Heart left ventricle (tissue), 13 donors: ENCODE measurements at regions not wholly inside any gene's neighbourhood (a gene's known extent, or its start where the extent isn't known, plus 50 kb on each side); places are given as distances from the start of the nearest gene placed in this dataset.

Experiments used
- POLR2A ChIP-seq, 2 donors: fragments of 450-650 bp; IDR thresholded peaks; one replicate each; pipeline ENCODE4 v1.6.1; 2017; ENCODE audit warnings: antibody characterized with exemption in 2 of 2, mild to moderate bottlenecking in 2 of 2, moderate library complexity in 2 of 2
- TF ChIP-seq, protein P1 (sequence below), 12 donors: fragments of 200-600 bp; sonication (generic) in 4 of 12; IDR thresholded peaks; one replicate each; pipeline versions ENCODE4 v1.5.0 to v1.8.0; 2018 to 2022; ENCODE audit warnings: antibody characterized with exemption in 12 of 12, mild to moderate bottlenecking in 5 of 12
- donor health status: ischemic (EF 13 %, LVEDD 7.1; RV severe dilation, severe dysfunction).
- donor health status: DM: no; HTN: yes; CAD: no.
- donor health status: DM: no; HTN: no; CAD: no.
- donor health status: ischemic (EF 25% LVEDD 6.9; RV normal size, moderate dysfunction).
- donor health status: ischemic (EF 25% LVEDD 5.7; RV mildly dilated, moderate dysfunction).
- donor health status: ischemic (EF 35%, LVEDD 5.7; RV mildly dilated, moderate dysfunction).
- donor health status: nonischemic (EF 11% LVEDD 7.7; RV severe dilation, severe dysfunction).
- donor health status: DM: yes; HTN: yes; CAD: no.
- donor health status: PGD.
- donor health status: ischemic (EF 29% LVEDD 5.4; RV normal size, mild dysfunction).
- donor health status: nonischemic (EF 23%, LVEDD 6.1; RV moderate dilation, normal function).

DNA sequence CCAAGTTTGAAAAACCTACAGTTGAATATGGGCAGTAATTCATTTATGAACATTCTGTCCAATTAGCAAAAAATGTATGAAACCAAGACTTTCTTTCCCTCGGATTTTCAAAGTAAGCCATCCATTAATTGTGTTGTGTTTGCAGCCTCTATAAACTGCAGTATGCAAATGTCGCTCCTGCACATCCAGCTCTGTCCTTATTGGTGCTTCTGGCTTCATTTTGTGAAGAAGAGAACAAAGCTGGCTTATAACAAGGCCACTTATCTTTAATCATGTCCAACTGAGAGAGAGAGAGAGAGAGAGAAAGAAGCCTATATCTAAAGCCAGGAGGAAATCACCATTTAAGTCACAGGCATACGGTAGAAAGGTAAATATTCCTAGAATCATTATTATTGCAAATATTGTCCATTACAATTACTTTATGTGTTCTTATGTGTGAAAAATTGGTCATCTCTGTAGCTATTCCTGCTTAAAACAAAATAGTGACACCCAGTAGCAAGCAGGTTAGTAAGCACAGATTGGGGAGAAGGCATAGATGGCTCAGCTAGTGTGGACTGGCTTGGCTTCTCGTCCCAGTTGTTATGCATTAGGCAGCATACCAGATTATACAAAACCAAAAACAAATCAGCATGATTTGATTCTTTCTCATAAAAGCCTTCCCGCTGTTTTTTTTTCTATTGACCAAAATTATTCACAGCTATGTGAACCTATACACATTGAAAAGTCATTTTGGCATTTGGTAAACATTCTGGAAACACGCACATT lies 726.4 kb upstream of the SOX11 start:
- no peak for TF ChIP-seq POLR2A (IDR thresholded peaks at IDR 0.05)
- TF ChIP-seq, protein P1, sequence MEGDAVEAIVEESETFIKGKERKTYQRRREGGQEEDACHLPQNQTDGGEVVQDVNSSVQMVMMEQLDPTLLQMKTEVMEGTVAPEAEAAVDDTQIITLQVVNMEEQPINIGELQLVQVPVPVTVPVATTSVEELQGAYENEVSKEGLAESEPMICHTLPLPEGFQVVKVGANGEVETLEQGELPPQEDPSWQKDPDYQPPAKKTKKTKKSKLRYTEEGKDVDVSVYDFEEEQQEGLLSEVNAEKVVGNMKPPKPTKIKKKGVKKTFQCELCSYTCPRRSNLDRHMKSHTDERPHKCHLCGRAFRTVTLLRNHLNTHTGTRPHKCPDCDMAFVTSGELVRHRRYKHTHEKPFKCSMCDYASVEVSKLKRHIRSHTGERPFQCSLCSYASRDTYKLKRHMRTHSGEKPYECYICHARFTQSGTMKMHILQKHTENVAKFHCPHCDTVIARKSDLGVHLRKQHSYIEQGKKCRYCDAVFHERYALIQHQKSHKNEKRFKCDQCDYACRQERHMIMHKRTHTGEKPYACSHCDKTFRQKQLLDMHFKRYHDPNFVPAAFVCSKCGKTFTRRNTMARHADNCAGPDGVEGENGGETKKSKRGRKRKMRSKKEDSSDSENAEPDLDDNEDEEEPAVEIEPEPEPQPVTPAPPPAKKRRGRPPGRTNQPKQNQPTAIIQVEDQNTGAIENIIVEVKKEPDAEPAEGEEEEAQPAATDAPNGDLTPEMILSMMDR (IDR thresholded peaks at IDR 0.05): no peak
